Psoas muscle (tissue), 7 donors: ENCODE measurements at regions not wholly inside any gene's neighbourhood (a gene's known extent, or its start where the extent isn't known, plus 50 kb on each side); places are given as distances from the start of the nearest gene placed in this dataset.

Source experiments
- ATAC-seq, 4 donors: fragments of 200-7000 bp; cut with Tn5 transposase; one replicate each; pipeline ENCODE4 v1.9.1; 2020; ENCODE audit warnings: moderate library complexity in 3 of 4, mild to moderate bottlenecking in 2 of 4
- DNase-seq, 2 donors: peaks; one replicate each; pipeline ENCODE4 v3.0.0-alpha.2; 2020
- H3K27ac ChIP-seq: fragments of 200-600 bp; one replicate; pipeline ENCODE4 v1.8.0; 2022
- H3K27me3 ChIP-seq, 3 donors: fragments of 200-600 bp in 1 of 3; one replicate each; pipeline versions ENCODE4 v1.6.1 to v1.8.0; 2013 to 2022; ENCODE audit warnings: low read length in 2 of 3, mild to moderate bottlenecking in 2 of 3, moderate library complexity in 1 of 3; ENCODE audit not compliant: insufficient read depth in 3 of 3
- H3K36me3 ChIP-seq, 2 donors: fragments of 200-600 bp in 1 of 2; one replicate each; pipeline versions ENCODE4 v1.6.1 to v1.8.0; 2013 to 2022; ENCODE audit warnings: low read depth in 1 of 2, mild to moderate bottlenecking in 1 of 2, moderate library complexity in 1 of 2; ENCODE audit not compliant: insufficient read depth in 1 of 2
- H3K4me1 ChIP-seq: fragments of 200-600 bp; one replicate; pipeline ENCODE4 v1.8.0; 2022
- H3K4me3 ChIP-seq: fragments of 200-600 bp; one replicate; pipeline ENCODE4 v1.8.0; 2022; ENCODE audit warnings: mild to moderate bottlenecking
- H3K9me3 ChIP-seq: fragments of 200-600 bp; one replicate; pipeline ENCODE4 v1.8.0; 2022
- WGBS, 3 donors: extraction: QIAGEN DNeasy Blood & Tissue Kit; methylation state at CpG; one replicate each; pipeline versions ENCODE4 v1.1.6 to v1.1.7; 2013; 5-methylcytosine and 5-hydroxymethylcytosine counted together
- intact Hi-C, 2 donors: fragments of 100-400 bp; cut with DNase I; formaldehyde crosslinking; loops; one replicate each; pipeline versions ENCODE4 v1.11.0 to v1.14.2; 2022
- TF ChIP-seq, protein P1 (sequence below): fragments of 200-600 bp; IDR thresholded peaks from one replicate; pipeline ENCODE4 v1.8.0; 2022; ENCODE audit warnings: antibody characterized with exemption
- donor health status: healthy with polysubstance abuse.
- donor health status: DM: no; HTN: no; CAD: no; lungs with moderate emphysema.
- donor health status: Bipolar disorder and iron deficiency.
- donor health status: healthy.
- donor health status: DM: yes; HTN: yes; CAD: no.
- donor health status: DM: no; HTN: no; CAD: no.
- donor health status: DM: yes; HTN: yes; CAD: no.

DNA sequence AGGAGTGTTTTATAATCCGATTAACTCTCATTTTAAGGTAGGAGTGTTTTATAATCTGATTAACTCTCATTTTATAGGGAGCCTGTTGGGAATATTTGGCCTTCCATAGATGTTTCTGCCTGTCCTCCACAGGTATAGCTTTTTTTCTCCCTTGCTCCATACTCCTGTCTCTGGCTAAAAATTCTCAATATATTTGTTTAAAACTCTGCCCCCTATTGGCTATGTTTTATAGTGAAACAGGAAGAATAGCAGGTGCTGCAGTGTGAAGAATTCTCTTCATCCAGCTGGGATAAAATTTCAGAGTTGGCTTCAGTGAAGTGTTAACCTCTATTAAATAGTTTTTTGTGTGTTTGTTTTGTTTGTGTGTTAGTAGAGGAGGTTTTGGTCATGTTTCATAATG, 1046.0 kb upstream of the TMEFF2 start:
- Histone ChIP-seq H3K27me3 (no peaks in the 10 kb centered on the region), H3K27ac (no peak overlapping the region), H3K9me3 (no peaks in the 10 kb centered on the region), H3K4me1 (no peaks in the 10 kb centered on the region), H3K36me3 (no peaks in the 10 kb centered on the region), H3K4me3 (no peak overlapping the region)
- intact Hi-C loops, result no loop called here
- ATAC-seq (no peak), DNase-seq (no peak)
- WGBS, 3 donors, result 84 to 97% (median 84%) methylated on average over 1 of the region's 1 CpG
- TF ChIP-seq, protein P1, sequence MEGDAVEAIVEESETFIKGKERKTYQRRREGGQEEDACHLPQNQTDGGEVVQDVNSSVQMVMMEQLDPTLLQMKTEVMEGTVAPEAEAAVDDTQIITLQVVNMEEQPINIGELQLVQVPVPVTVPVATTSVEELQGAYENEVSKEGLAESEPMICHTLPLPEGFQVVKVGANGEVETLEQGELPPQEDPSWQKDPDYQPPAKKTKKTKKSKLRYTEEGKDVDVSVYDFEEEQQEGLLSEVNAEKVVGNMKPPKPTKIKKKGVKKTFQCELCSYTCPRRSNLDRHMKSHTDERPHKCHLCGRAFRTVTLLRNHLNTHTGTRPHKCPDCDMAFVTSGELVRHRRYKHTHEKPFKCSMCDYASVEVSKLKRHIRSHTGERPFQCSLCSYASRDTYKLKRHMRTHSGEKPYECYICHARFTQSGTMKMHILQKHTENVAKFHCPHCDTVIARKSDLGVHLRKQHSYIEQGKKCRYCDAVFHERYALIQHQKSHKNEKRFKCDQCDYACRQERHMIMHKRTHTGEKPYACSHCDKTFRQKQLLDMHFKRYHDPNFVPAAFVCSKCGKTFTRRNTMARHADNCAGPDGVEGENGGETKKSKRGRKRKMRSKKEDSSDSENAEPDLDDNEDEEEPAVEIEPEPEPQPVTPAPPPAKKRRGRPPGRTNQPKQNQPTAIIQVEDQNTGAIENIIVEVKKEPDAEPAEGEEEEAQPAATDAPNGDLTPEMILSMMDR, result no peak

DNA sequence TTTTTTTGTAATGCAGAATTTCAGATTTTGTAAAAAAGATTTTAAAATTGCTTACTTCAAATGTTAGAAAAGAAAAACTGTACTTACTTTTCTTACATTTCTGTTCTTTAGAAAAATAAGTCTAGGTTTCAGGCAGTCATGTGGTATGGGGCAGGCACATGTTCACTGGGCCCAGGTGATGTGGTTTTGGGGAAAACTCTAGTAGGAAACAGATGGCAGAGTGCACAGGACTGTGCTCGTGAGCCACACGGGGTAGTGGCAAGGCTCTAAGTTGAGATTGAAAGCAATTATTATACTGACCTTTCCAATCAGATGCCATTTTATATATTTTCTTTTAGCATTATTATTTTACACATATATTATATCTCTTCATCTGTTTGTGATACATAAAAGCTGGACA, 1036.9 kb upstream of the TMEFF2 start:
- no peak overlapping the region for H3K4me3 ChIP-seq
- 77 to 85% (median 80%) methylated on average over 2 of the region's 2 CpGs for WGBS, 3 donors
- no peak for DNase-seq

GRCh38 chr2:193228276-193228675, 1033.5 kb upstream of the TMEFF2 start:
- DNase-seq (no peak), ATAC-seq (no peak)
- Histone ChIP-seq H3K27me3 (no peaks in the 10 kb centered on the region), H3K4me3 (no peak overlapping the region), H3K4me1 (no peaks in the 10 kb centered on the region), H3K36me3 (no peaks in the 10 kb centered on the region), H3K27ac (no peak overlapping the region), H3K9me3 (no peaks in the 10 kb centered on the region)
- intact Hi-C loops, result no loop called here
- 82 to 96% (median 94%) methylated on average over 1 of the region's 1 CpG for WGBS, 3 donors
- TF ChIP-seq, protein P1, result no peak

More for the DNA sequence above, 1036.9 kb upstream of the TMEFF2 start:
- Histone ChIP-seq H3K4me1 (no peaks in the 10 kb centered on the region), H3K36me3 (no peaks in the 10 kb centered on the region), H3K27me3 (no peaks in the 10 kb centered on the region), H3K9me3 (no peaks in the 10 kb centered on the region), H3K27ac (no peak overlapping the region)
- TF ChIP-seq, protein P1, result no peak
- no peak for ATAC-seq
- intact Hi-C loops, result no loop called here

DNA sequence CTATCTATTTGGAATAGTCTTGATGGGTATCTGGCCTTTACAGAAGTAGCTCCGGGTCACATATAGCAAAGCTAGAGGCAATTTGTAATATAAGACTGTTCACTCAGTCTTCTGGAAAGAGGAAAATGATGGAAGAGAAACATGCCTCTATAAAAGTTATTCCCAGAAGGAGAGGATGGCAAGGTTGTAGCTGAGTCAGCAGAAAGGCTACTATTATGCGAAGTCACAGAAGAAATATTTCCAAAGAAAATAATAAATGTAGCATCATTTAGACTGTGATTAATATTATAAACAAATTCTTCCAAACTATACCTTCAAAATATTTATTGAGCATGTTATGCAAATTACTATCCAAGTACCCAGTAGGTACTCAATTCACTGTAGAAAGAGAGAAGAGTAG, 1027.7 kb upstream of the TMEFF2 start:
- intact Hi-C loops, result no loop called here
- 78 to 79% (median 79%) methylated on average over 2 of the region's 2 CpGs for WGBS, 3 donors
- no peak overlapping the region for H3K4me3 ChIP-seq

DNA sequence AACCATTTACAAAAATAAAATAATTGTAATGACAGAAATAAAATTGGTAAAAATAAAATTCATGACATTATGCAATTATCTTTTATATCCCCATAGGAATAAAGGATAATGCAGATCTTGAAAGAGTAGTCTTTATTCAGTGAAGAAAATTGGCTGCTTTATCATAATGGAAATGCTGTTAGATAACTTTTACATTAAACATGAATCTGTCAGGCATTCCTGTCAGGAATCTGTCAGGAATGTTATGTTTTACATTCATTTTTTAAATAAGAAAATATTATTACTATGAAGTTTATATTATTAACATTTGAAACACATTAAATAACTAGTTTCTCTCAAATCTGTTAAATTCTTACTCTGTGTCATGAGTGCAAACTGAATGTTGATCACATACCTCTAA, 1024.7 kb upstream of the TMEFF2 start:
- intact Hi-C loops, result no loop called here
- H3K4me3 ChIP-seq, result no peak overlapping the region
- ATAC-seq (no peak), DNase-seq (no peak)
- H3K9me3 ChIP-seq, result no peaks in the 10 kb centered on the region
- no peaks in the 10 kb centered on the region for H3K36me3 ChIP-seq
- no peak overlapping the region for H3K27ac ChIP-seq
- H3K27me3 ChIP-seq, result no peaks in the 10 kb centered on the region
- H3K4me1 ChIP-seq, result no peaks in the 10 kb centered on the region
- TF ChIP-seq, protein P1, result no peak

More for the DNA sequence above, 1027.7 kb upstream of the TMEFF2 start:
- H3K27me3 ChIP-seq, result no peaks in the 10 kb centered on the region
- no peak overlapping the region for H3K27ac ChIP-seq
- TF ChIP-seq, protein P1, result no peak
- DNase-seq (no peak), ATAC-seq (no peak)
- no peaks in the 10 kb centered on the region for H3K36me3 ChIP-seq
- H3K4me1 ChIP-seq, result no peaks in the 10 kb centered on the region
- no peaks in the 10 kb centered on the region for H3K9me3 ChIP-seq
